CD14-positive monocyte (primary cell): ENCODE measurements at regions not wholly inside any gene's neighbourhood (a gene's known extent, or its start where the extent isn't known, plus 50 kb on each side); places are given as distances from the start of the nearest gene placed in this dataset.

Experiments
- DNase-seq, 3 donors: peaks; one replicate each; pipeline ENCODE4 v3.0.0-alpha.2; 2011 to 2022
- H2AFZ ChIP-seq: 2 replicates; pipeline ENCODE4 v1.6.0; 2012; ENCODE audit warnings: mild to moderate bottlenecking, low read depth, low read length, inconsistent platforms; ENCODE audit not compliant: insufficient read depth, poor library complexity, severe bottlenecking
- H3K27ac ChIP-seq, 2 donors: 1 replicate in 1 of 2; 2 replicates in 1 of 2; pipeline ENCODE4 v1.5.1; 2012 to 2013; ENCODE audit warnings: low read length in 2 of 2, control low read depth in 1 of 2, inconsistent platforms in 1 of 2, low read depth in 1 of 2, mild to moderate bottlenecking in 1 of 2
- H3K27me3 ChIP-seq, 2 donors: one replicate each; pipeline versions ENCODE4 v1.6.0 to v1.6.1; 2011 to 2013; ENCODE audit warnings: low read length in 2 of 2; ENCODE audit not compliant: control insufficient read depth in 2 of 2, insufficient read depth in 2 of 2
- H3K36me3 ChIP-seq, 2 donors: replicated peaks in 1 of 2; 1 replicate in 1 of 2; 2 replicates in 1 of 2; pipeline versions ENCODE4 v1.5.1 to v1.6.1; 2012 to 2013; ENCODE audit warnings: low read length in 2 of 2, control low read depth in 1 of 2, inconsistent platforms in 1 of 2, mild to moderate bottlenecking in 1 of 2; ENCODE audit not compliant: insufficient read depth in 2 of 2, control insufficient read depth in 1 of 2
- H3K4me1 ChIP-seq, 2 donors: 1 replicate in 1 of 2; 2 replicates in 1 of 2; pipeline versions ENCODE4 v1.5.1 to v1.6.1; 2012 to 2013; ENCODE audit warnings: low read length in 2 of 2, control low read depth in 1 of 2, inconsistent platforms in 1 of 2, mild to moderate bottlenecking in 1 of 2, moderate library complexity in 1 of 2; ENCODE audit not compliant: insufficient read depth in 2 of 2, control insufficient read depth in 1 of 2
- H3K4me2 ChIP-seq: replicated peaks from 2 replicates; pipeline ENCODE3; 2012; ENCODE audit warnings: low read length, moderate library complexity, mild to moderate bottlenecking; ENCODE audit not compliant: poor library complexity, severe bottlenecking; ENCODE audit errors: extremely low read depth
- H3K4me3 ChIP-seq, 3 experiments: fragments of 200-600 bp in 1 of 3; sonication (generic) in 1 of 3; replicated peaks in 1 of 3; 1 replicate in 2 of 3; 2 replicates in 1 of 3; pipeline ENCODE4 v1.5.1; 2011 to 2013; ENCODE audit warnings: low read length in 3 of 3, mild to moderate bottlenecking in 3 of 3, control low read depth in 2 of 3, low read depth in 2 of 3, inconsistent platforms in 1 of 3, moderate library complexity in 1 of 3
- H3K79me2 ChIP-seq: 2 replicates; pipeline ENCODE4 v1.6.0; 2012; ENCODE audit warnings: mild to moderate bottlenecking, control low read depth, inconsistent platforms, low read length, moderate library complexity; ENCODE audit not compliant: insufficient read depth
- H3K9ac ChIP-seq: 2 replicates; pipeline ENCODE4 v1.6.0; 2017; ENCODE audit warnings: low read length, mild to moderate bottlenecking; ENCODE audit not compliant: insufficient read depth, poor library complexity, severe bottlenecking
- H3K9me3 ChIP-seq, 2 donors: replicated peaks in 1 of 2; 1 replicate in 1 of 2; 2 replicates in 1 of 2; pipeline versions ENCODE4 v1.5.1 to v1.6.1; 2012 to 2013; ENCODE audit warnings: low read length in 2 of 2, control low read depth in 1 of 2; ENCODE audit not compliant: control insufficient read depth in 1 of 2, insufficient read depth in 1 of 2
- H4K20me1 ChIP-seq: 2 replicates; pipeline ENCODE4 v1.6.0; 2012; ENCODE audit warnings: mild to moderate bottlenecking, low read length, control low read depth, moderate library complexity; ENCODE audit not compliant: insufficient read depth
- H3K27ac Mint-ChIP-seq, 7 donors: one replicate each; pipeline ENCODE4 v1.8.0; 2020; ENCODE audit warnings: mild to moderate bottlenecking in 7 of 7, mixed read lengths in 7 of 7, moderate library complexity in 6 of 7, inconsistent platforms in 2 of 7
- H3K27me3 Mint-ChIP-seq, 3 donors: one replicate each; pipeline ENCODE4 v1.8.0; 2021 to 2022; ENCODE audit warnings: low read depth in 3 of 3, mild to moderate bottlenecking in 3 of 3, mixed read lengths in 3 of 3, moderate library complexity in 3 of 3, inconsistent platforms in 1 of 3
- H3K36me3 Mint-ChIP-seq, 2 donors: one replicate each; pipeline ENCODE4 v1.8.0; 2020; ENCODE audit warnings: mixed read lengths in 2 of 2, inconsistent platforms in 1 of 2, mild to moderate bottlenecking in 1 of 2
- H3K4me1 Mint-ChIP-seq: one replicate; pipeline ENCODE4 v1.8.0; 2020; ENCODE audit warnings: mild to moderate bottlenecking, mixed read lengths
- H3K4me3 Mint-ChIP-seq, 2 donors: one replicate each; pipeline ENCODE4 v1.8.0; 2020; ENCODE audit warnings: mild to moderate bottlenecking in 2 of 2, mixed read lengths in 2 of 2, moderate library complexity in 1 of 2
- H3K9me3 Mint-ChIP-seq, 7 donors: one replicate each; pipeline ENCODE4 v1.8.0; 2020 to 2022; ENCODE audit warnings: mixed read lengths in 7 of 7, mild to moderate bottlenecking in 6 of 7, moderate library complexity in 6 of 7, inconsistent platforms in 2 of 7
- CTCF ChIP-seq: fragments of 200-600 bp; IDR thresholded peaks from one replicate; pipeline ENCODE4 v1.8.0; 2022; ENCODE audit warnings: antibody characterized with exemption, mild to moderate bottlenecking
- WGBS: methylation state at CpG from one replicate; pipeline ENCODE4 v1.1.5; 2013; ENCODE audit warnings: missing lambda C conversion rate; ENCODE audit not compliant: insufficient coverage; 5-methylcytosine and 5-hydroxymethylcytosine counted together
- intact Hi-C, 2 donors: fragments of 100-400 bp; cut with micrococcal nuclease; formaldehyde crosslinking; loops; one replicate each; pipeline versions ENCODE4 v1.15.0 to v1.15.1; 2023

DNA sequence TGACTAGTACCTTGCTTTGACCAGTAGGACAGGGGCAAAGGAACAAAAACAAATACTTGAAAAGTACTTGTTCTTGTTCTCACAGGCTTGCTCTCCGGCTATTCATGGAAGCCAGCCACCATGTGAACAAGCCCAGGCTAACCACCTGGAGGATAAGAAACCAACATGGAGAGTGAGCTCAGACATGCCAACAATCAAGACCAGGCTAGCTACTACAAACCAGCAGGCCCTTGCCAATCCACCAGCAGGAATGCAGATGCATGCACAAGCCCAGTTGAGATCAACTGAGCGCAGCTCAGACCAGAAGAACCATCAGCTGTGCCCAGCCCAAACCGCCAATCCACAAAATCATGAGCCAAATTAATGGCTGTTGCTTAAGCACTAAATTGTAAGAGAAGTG is 180.1 kb upstream of the ISX start:
- H2AFZ ChIP-seq: no peak overlapping the region
- no peak for DNase-seq
- 93% methylated on average over 2 of the region's 3 CpGs for WGBS

GRCh38 chr22:34886391-34886790 is 179.6 kb upstream of the ISX start:
- H3K9ac ChIP-seq: no peak overlapping the region
- no peaks in the 10 kb centered on the region for H3K4me1 Mint-ChIP-seq
- H3K4me3 ChIP-seq: no peak overlapping the region
- H4K20me1 ChIP-seq: no peaks in the 10 kb centered on the region
- intact Hi-C loops: no loop called here
- H3K4me3 Mint-ChIP-seq: no peak overlapping the region
- H3K36me3 ChIP-seq: no peaks in the 10 kb centered on the region
- peaks cover 12 to 27% (median 15%) of the 10 kb centered on the region in 7 donors for H3K9me3 Mint-ChIP-seq
- H3K9me3 ChIP-seq: peaks cover 11 to 26% of the 10 kb centered on the region in 2 donors
- no peak for DNase-seq
- no peak for TF ChIP-seq CTCF
- no peaks in the 10 kb centered on the region for H3K4me1 ChIP-seq
- peaks cover 0 to 3% (median 3%) of the 10 kb centered on the region in 3 donors for H3K27me3 Mint-ChIP-seq
- no peaks in the 10 kb centered on the region for H3K36me3 Mint-ChIP-seq
- H3K27ac Mint-ChIP-seq: no peak overlapping the region
- no peak overlapping the region for H3K27ac ChIP-seq
- no peak overlapping the region for H2AFZ ChIP-seq
- no peaks in the 10 kb centered on the region for H3K27me3 ChIP-seq
- H3K4me2 ChIP-seq: no peak overlapping the region
- no peaks in the 10 kb centered on the region for H3K79me2 ChIP-seq
- WGBS: no CpG with 5 or more reads among the region's 2 CpGs

More for the DNA sequence above, 180.1 kb upstream of the ISX start:
- Histone ChIP-seq H3K36me3 (no peaks in the 10 kb centered on the region), H3K4me2 (no peak overlapping the region), H3K4me1 (no peaks in the 10 kb centered on the region), H3K4me3 (no peak overlapping the region), H3K27me3 (no peaks in the 10 kb centered on the region), H3K9me3 (peaks cover 9 to 21% of the 10 kb centered on the region in 2 donors), H4K20me1 (no peaks in the 10 kb centered on the region), H3K27ac (no peak overlapping the region), H3K79me2 (no peaks in the 10 kb centered on the region), H3K9ac (no peak overlapping the region)
- peaks cover 2 to 5% (median 3%) of the 10 kb centered on the region in 3 donors for H3K27me3 Mint-ChIP-seq
- no peaks in the 10 kb centered on the region for H3K4me1 Mint-ChIP-seq
- H3K9me3 Mint-ChIP-seq: peaks cover 12 to 23% (median 14%) of the 10 kb centered on the region in 7 donors
- no peak overlapping the region for H3K4me3 Mint-ChIP-seq
- TF ChIP-seq CTCF: no peak
- no peaks in the 10 kb centered on the region for H3K36me3 Mint-ChIP-seq
- H3K27ac Mint-ChIP-seq: no peak overlapping the region
- intact Hi-C loops: no loop called here
